GM23338 (cell line): ENCODE measurements at regions not wholly inside any gene's neighbourhood (a gene's known extent, or its start where the extent isn't known, plus 50 kb on each side); places are given as distances from the start of the nearest gene placed in this dataset.

Experiments
- ATAC-seq: fragments of 200-7000 bp; cut with Tn5 transposase; 3 replicates; pipeline ENCODE4 v1.9.1; 2020
- DNase-seq: peaks from one replicate; pipeline ENCODE4 v3.0.0-alpha.2; 2015; ENCODE audit warnings: low spot score
- H2AFZ ChIP-seq: fragments of 200-600 bp; sonication (generic); 2 replicates; pipeline ENCODE4 v1.8.0; 2016; ENCODE audit warnings: antibody characterized with exemption, mild to moderate bottlenecking, moderate library complexity
- H3F3A ChIP-seq: fragments of 200-600 bp; sonication (generic); replicated peaks from 2 replicates; pipeline ENCODE4 v1.8.0; 2017; ENCODE audit warnings: antibody characterized with exemption, mixed run types, low read depth
- H3K27ac ChIP-seq: fragments of 200-600 bp; sonication (generic); 2 replicates; pipeline ENCODE4 v1.6.1; 2016; ENCODE audit warnings: low read depth
- H3K27me3 ChIP-seq: fragments of 200-600 bp; sonication (generic); 2 replicates; pipeline ENCODE4 v1.8.0; 2016; ENCODE audit warnings: mild to moderate bottlenecking, mixed run types, moderate library complexity; ENCODE audit not compliant: insufficient read depth
- H3K36me3 ChIP-seq: fragments of 200-600 bp; sonication (generic); 2 replicates; pipeline ENCODE4 v1.8.0; 2016; ENCODE audit warnings: mild to moderate bottlenecking; ENCODE audit not compliant: insufficient read depth
- H3K4me1 ChIP-seq: fragments of 200-600 bp; sonication (generic); 2 replicates; pipeline ENCODE4 v1.8.0; 2016; ENCODE audit warnings: mild to moderate bottlenecking, moderate library complexity; ENCODE audit not compliant: insufficient read depth
- H3K4me2 ChIP-seq: fragments of 200-600 bp; sonication (generic); 2 replicates; pipeline ENCODE4 v1.7.1; 2017; ENCODE audit warnings: mixed run types
- H3K4me3 ChIP-seq: fragments of 200-600 bp; sonication (generic); 2 replicates; pipeline ENCODE4 v1.6.1; 2016; ENCODE audit warnings: mixed run types
- H3K79me2 ChIP-seq: fragments of 200-600 bp; sonication (generic); replicated peaks from 2 replicates; pipeline ENCODE4 v1.8.0; 2017; ENCODE audit warnings: mild to moderate bottlenecking; ENCODE audit not compliant: insufficient read depth
- H3K9me2 ChIP-seq: fragments of 200-600 bp; sonication (generic); 2 replicates; pipeline ENCODE4 v1.8.0; 2017; ENCODE audit not compliant: insufficient read depth
- H4K20me1 ChIP-seq: fragments of 200-600 bp; sonication (generic); replicated peaks from 2 replicates; pipeline ENCODE4 v1.8.0; 2017; ENCODE audit warnings: mild to moderate bottlenecking; ENCODE audit not compliant: insufficient read depth
- H3K27ac Mint-ChIP-seq: 2 replicates; pipeline ENCODE4 v1.8.0; 2020; ENCODE audit warnings: inconsistent platforms, mild to moderate bottlenecking, moderate library complexity, mixed read lengths
- H3K27me3 Mint-ChIP-seq: 3 replicates; pipeline ENCODE4 v1.8.0; 2022; ENCODE audit warnings: low read depth, mild to moderate bottlenecking, moderate library complexity, mixed read lengths, inconsistent platforms; ENCODE audit not compliant: insufficient read depth, poor library complexity
- H3K36me3 Mint-ChIP-seq: 3 replicates; pipeline ENCODE4 v1.8.0; 2021; ENCODE audit warnings: low read depth, mild to moderate bottlenecking, inconsistent platforms, moderate library complexity, mixed read lengths
- H3K4me1 Mint-ChIP-seq: 3 replicates; pipeline ENCODE4 v1.8.0; 2020; ENCODE audit warnings: mild to moderate bottlenecking, inconsistent platforms, mixed read lengths
- H3K4me3 Mint-ChIP-seq: 3 replicates; pipeline ENCODE4 v1.8.0; 2021; ENCODE audit warnings: moderate library complexity, mild to moderate bottlenecking, inconsistent platforms, mixed read lengths
- H3K9me3 Mint-ChIP-seq: 3 replicates; pipeline ENCODE4 v1.8.0; 2020; ENCODE audit warnings: moderate library complexity, mild to moderate bottlenecking, inconsistent platforms, mixed read lengths
- CREB1 ChIP-seq: fragments of 250-450 bp; sonication (Bioruptor Pico); IDR thresholded peaks from 2 replicates; pipeline ENCODE4 v1.5.0; 2020; ENCODE audit warnings: low read depth, mild to moderate bottlenecking, moderate library complexity
- CTCF ChIP-seq, 2 experiments: fragments of 200-600 bp in 1 of 2; sonication (generic) in 1 of 2; conservative IDR thresholded peaks; 2 replicates each; pipeline versions ENCODE4 v1.5.1 to v1.6.1; 2016 to 2017; ENCODE audit warnings: antibody characterized with exemption in 2 of 2, low read depth in 2 of 2, mild to moderate bottlenecking in 2 of 2, moderate library complexity in 1 of 2
- ETS1 ChIP-seq: IDR thresholded peaks from 2 replicates; pipeline ENCODE4 v1.6.1; 2016; ENCODE audit warnings: antibody characterized with exemption
- EZH2 ChIP-seq: fragments of 200-600 bp; sonication (generic); IDR thresholded peaks from one replicate; pipeline ENCODE4 v1.8.0; 2017; ENCODE audit warnings: antibody characterized with exemption, mild to moderate bottlenecking, low read depth; ENCODE audit not compliant: unreplicated experiment
- EZH2phosphoT487 ChIP-seq: fragments of 200-600 bp; sonication (generic); IDR thresholded peaks from one replicate; pipeline ENCODE4 v1.8.1; 2018; ENCODE audit warnings: antibody characterized with exemption; ENCODE audit not compliant: unreplicated experiment
- JUNB ChIP-seq: IDR thresholded peaks from one replicate; pipeline ENCODE4 v1.6.1; 2016; ENCODE audit warnings: antibody characterized with exemption; ENCODE audit not compliant: unreplicated experiment
- NANOG ChIP-seq: IDR thresholded peaks from 2 replicates; pipeline ENCODE4 v1.6.1; 2016; ENCODE audit warnings: antibody characterized with exemption, borderline replicate concordance
- POLR2AphosphoS5 ChIP-seq: IDR thresholded peaks from 2 replicates; pipeline ENCODE4 v1.6.1; 2016; ENCODE audit warnings: antibody characterized with exemption, low read depth
- REST ChIP-seq: IDR thresholded peaks from one replicate; pipeline ENCODE4 v1.6.1; 2018; ENCODE audit warnings: antibody characterized with exemption; ENCODE audit not compliant: unreplicated experiment
- STAT1 ChIP-seq: IDR thresholded peaks from one replicate; pipeline ENCODE4 v1.6.1; 2016; ENCODE audit warnings: antibody characterized with exemption; ENCODE audit not compliant: unreplicated experiment
- ZNF114 ChIP-seq: fragments of 250-450 bp; sonication (Bioruptor Pico); IDR thresholded peaks from 2 replicates; pipeline ENCODE4 v1.5.0; 2020; ENCODE audit warnings: mild to moderate bottlenecking, moderate library complexity
- ZNF331 ChIP-seq: fragments of 250-450 bp; sonication (Bioruptor Pico); IDR thresholded peaks from 2 replicates; pipeline ENCODE4 v1.5.0; 2020; ENCODE audit warnings: low read depth, mild to moderate bottlenecking, moderate library complexity
- ZNF462 ChIP-seq: fragments of 250-450 bp; sonication (Bioruptor Pico); IDR thresholded peaks from 2 replicates; pipeline ENCODE4 v1.5.0; 2020; ENCODE audit warnings: mild to moderate bottlenecking, moderate library complexity

- ATAC-seq, result no peak
- Mint-ChIP-seq H3K36me3 (no peaks in the 10 kb centered on the region), H3K27ac (no peak overlapping the region), H3K4me1 (no peaks in the 10 kb centered on the region), H3K9me3 (no peaks in the 10 kb centered on the region), H3K27me3 (no peaks in the 10 kb centered on the region), H3K4me3 (no peak overlapping the region)
- H3K9me2 ChIP-seq, result 0 out of 2 replicates have a peak, but pooled peaks cover 3% of the 10 kb centered on the region
- no peak for TF ChIP-seq CTCF (conservative IDR thresholded peaks at IDR 0.05; ENCODE audit: low read depth in 2 of 2)
- no peak for TF ChIP-seq REST
- no peak for TF ChIP-seq EZH2phosphoT487
- no peak for TF ChIP-seq JUNB
- no peak for TF ChIP-seq STAT1
- no peak for TF ChIP-seq ZNF462 (CRISPR knock-in tag)
- no peak for TF ChIP-seq EZH2
- TF ChIP-seq ZNF331, result no peak
- TF ChIP-seq CREB1 (CRISPR knock-in tag), result no peak
- no peak for TF ChIP-seq ZNF114
- no peak for TF ChIP-seq NANOG
- TF ChIP-seq POLR2AphosphoS5, result no peak
- no peak for TF ChIP-seq ETS1
- H3K4me1 ChIP-seq, result no peaks in the 10 kb centered on the region
- no peak overlapping the region for H3K4me2 ChIP-seq
- no peak overlapping the region; the same call in 1 of the 2 replicates for H2AFZ ChIP-seq
- no peak overlapping the region for H3K27ac ChIP-seq
- H3K27me3 ChIP-seq, result no peaks in the 10 kb centered on the region
- no peak for DNase-seq
- no peaks in the 10 kb centered on the region for H3K36me3 ChIP-seq
- no peak overlapping the region for H3K4me3 ChIP-seq
- no peaks in the 10 kb centered on the region for H3F3A ChIP-seq
- H4K20me1 ChIP-seq, result no peaks in the 10 kb centered on the region
- H3K79me2 ChIP-seq, result no peaks in the 10 kb centered on the region
Measured at GRCh38 chr12:28023156-28023887, 50.8 kb upstream of the PTHLH start.
